ENCODE measurements at regions not wholly inside any gene's neighbourhood (a gene's known extent, or its start where the extent isn't known, plus 50 kb on each side); places are given as distances from the start of the nearest gene placed in this dataset.

GRCh38 chr2:215597577-215597976, 161.7 kb upstream of the FN1 start:
- no peaks in the 10 kb centered on the region for H3K9me3 ChIP-seq
- no peaks in the 10 kb centered on the region for H3K36me3 ChIP-seq
- H3K4me1 ChIP-seq, result no peaks in the 10 kb centered on the region
- no peak for DNase-seq
- no peak overlapping the region for H3K4me3 ChIP-seq
- H3K27me3 ChIP-seq, result no peaks in the 10 kb centered on the region
- TF ChIP-seq POLR2A (IDR thresholded peaks at IDR 0.05) (no peak), CTCF (IDR thresholded peaks at IDR 0.05) (no peak)
- no peak overlapping the region for H3K27ac ChIP-seq

DNA sequence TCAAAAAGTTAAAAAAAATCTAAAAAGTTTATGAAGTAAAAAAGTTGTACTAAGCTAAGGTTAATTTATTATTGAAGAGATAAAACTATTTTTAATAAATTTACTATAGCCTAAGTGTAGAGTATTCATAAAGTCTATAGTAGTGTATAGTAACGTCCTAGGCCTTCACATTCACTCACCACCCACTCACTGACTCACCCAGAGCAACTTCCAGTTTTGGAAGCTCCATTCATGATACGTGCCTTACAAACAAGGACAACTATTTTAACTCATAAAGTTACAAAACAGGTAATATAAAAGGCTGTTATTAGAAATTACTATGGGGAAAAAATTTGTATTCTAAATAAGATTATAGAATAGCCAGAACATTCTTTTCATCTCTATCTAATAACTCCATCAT, 158.9 kb upstream of the FN1 start:
- Histone ChIP-seq H3K9me3 (no peaks in the 10 kb centered on the region), H3K4me1 (no peaks in the 10 kb centered on the region), H3K36me3 (no peaks in the 10 kb centered on the region), H3K4me3 (no peak overlapping the region), H3K27ac (no peak overlapping the region), H3K27me3 (no peaks in the 10 kb centered on the region)
- no peak for DNase-seq
- TF ChIP-seq CTCF (IDR thresholded peaks at IDR 0.05) (no peak), POLR2A (IDR thresholded peaks at IDR 0.05) (no peak)

- no peak for DNase-seq
- Histone ChIP-seq H3K36me3 (no peaks in the 10 kb centered on the region), H3K4me3 (no peak overlapping the region), H3K27me3 (no peaks in the 10 kb centered on the region), H3K9me3 (no peaks in the 10 kb centered on the region), H3K27ac (no peak overlapping the region), H3K4me1 (no peaks in the 10 kb centered on the region)
- TF ChIP-seq POLR2A (IDR thresholded peaks at IDR 0.05), result no peak
- TF ChIP-seq CTCF (IDR thresholded peaks at IDR 0.05), result no peak
These were observed 154.3 kb upstream of the FN1 start for GRCh38 chr2:215590010-215590745.

DNA sequence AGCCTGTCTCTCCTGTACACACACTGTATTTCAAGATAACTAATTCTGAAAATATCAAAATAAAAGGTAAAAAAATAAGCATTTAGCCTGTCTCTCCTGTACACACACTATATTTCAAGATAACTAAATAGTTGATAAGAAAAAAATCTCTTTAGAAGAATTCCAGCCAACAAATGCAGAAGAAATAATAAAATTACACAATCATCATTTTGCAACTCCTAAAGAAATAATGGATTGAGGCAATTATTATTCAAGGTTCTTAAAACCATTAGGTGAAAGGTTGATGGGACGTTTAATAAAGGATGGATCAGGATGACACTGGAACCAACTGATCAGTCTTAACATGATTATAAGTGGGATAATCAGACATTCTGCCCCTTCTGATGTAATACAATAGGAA, 148.0 kb upstream of the FN1 start:
- no peak for TF ChIP-seq CTCF (IDR thresholded peaks at IDR 0.05)
- no peak for TF ChIP-seq POLR2A (IDR thresholded peaks at IDR 0.05)
- no peak for DNase-seq
- H3K4me1 ChIP-seq, result no peaks in the 10 kb centered on the region
- H3K27me3 ChIP-seq, result no peaks in the 10 kb centered on the region
- H3K27ac ChIP-seq, result no peak overlapping the region
- no peaks in the 10 kb centered on the region for H3K9me3 ChIP-seq
- H3K36me3 ChIP-seq, result no peaks in the 10 kb centered on the region
- H3K4me3 ChIP-seq, result no peak overlapping the region

GRCh38 chr2:215579809-215580208, 143.9 kb upstream of the FN1 start:
- Histone ChIP-seq H3K9me3 (no peaks in the 10 kb centered on the region), H3K27me3 (no peaks in the 10 kb centered on the region), H3K4me3 (no peak overlapping the region), H3K36me3 (no peaks in the 10 kb centered on the region), H3K4me1 (no peaks in the 10 kb centered on the region), H3K27ac (no peak overlapping the region)
- DNase-seq, result no peak
- TF ChIP-seq CTCF (IDR thresholded peaks at IDR 0.05), result no peak
- TF ChIP-seq POLR2A (IDR thresholded peaks at IDR 0.05), result no peak

GRCh38 chr2:215577356-215577755, 141.5 kb upstream of the FN1 start:
- Histone ChIP-seq H3K36me3 (no peaks in the 10 kb centered on the region), H3K27ac (no peak overlapping the region), H3K9me3 (no peaks in the 10 kb centered on the region), H3K27me3 (no peaks in the 10 kb centered on the region), H3K4me1 (no peaks in the 10 kb centered on the region), H3K4me3 (no peak overlapping the region)
- DNase-seq, result no peak
- TF ChIP-seq CTCF (IDR thresholded peaks at IDR 0.05) (no peak), POLR2A (IDR thresholded peaks at IDR 0.05) (no peak)
